Uterus (tissue), 3 donors: ENCODE measurements at regions not wholly inside any gene's neighbourhood (a gene's known extent, or its start where the extent isn't known, plus 50 kb on each side); places are given as distances from the start of the nearest gene placed in this dataset.
A peak's percentile ranks its signal among the peaks of the same experiment; 100 is the strongest.

Source experiments
- DNase-seq, 2 donors: peaks; one replicate each; pipeline ENCODE4 v3.0.0-alpha.2; 2019 to 2020
- H3K27ac ChIP-seq, 2 donors: fragments of 200-600 bp; sonication (generic); 1 replicate in 1 of 2; 2 replicates in 1 of 2; pipeline ENCODE4 v1.5.1; 2016 to 2018
- H3K27me3 ChIP-seq, 2 donors: fragments of 200-600 bp; sonication (generic); one replicate each; pipeline ENCODE4 v1.5.1; 2018 to 2019; ENCODE audit warnings: control low read depth in 1 of 2
- H3K36me3 ChIP-seq, 2 donors: fragments of 200-600 bp; sonication (generic); one replicate each; pipeline ENCODE4 v1.5.1; 2019; ENCODE audit warnings: control low read depth in 1 of 2
- H3K4me1 ChIP-seq, 2 donors: fragments of 200-600 bp; sonication (generic); one replicate each; pipeline ENCODE4 v1.5.1; 2018 to 2019; ENCODE audit warnings: control low read depth in 1 of 2
- H3K4me3 ChIP-seq, 2 donors: fragments of 200-600 bp; sonication (generic); 1 replicate in 1 of 2; 2 replicates in 1 of 2; pipeline ENCODE4 v1.5.1; 2018 to 2019; ENCODE audit warnings: mild to moderate bottlenecking in 1 of 2
- H3K9me3 ChIP-seq, 2 donors: fragments of 200-600 bp; sonication (generic); one replicate each; pipeline ENCODE4 v1.5.1; 2019; ENCODE audit warnings: control low read depth in 1 of 2
- POLR2A ChIP-seq, 2 donors: fragments of 450-650 bp; IDR thresholded peaks; one replicate each; pipeline ENCODE4 v1.6.1; 2016; ENCODE audit warnings: antibody characterized with exemption in 2 of 2, mild to moderate bottlenecking in 1 of 2, moderate library complexity in 1 of 2
- intact Hi-C: fragments of 100-400 bp; cut with DNase I; formaldehyde crosslinking; loops from one replicate; pipeline ENCODE4 v1.15.1; 2023; ENCODE audit warnings: low total_unique reads
- TF ChIP-seq, protein P1 (sequence below), 4 experiments: fragments of 200-600 bp in 2 of 4; fragments of 450-650 bp in 2 of 4; sonication (generic) in 2 of 4; IDR thresholded peaks; one replicate each; pipeline ENCODE4 v1.5.1; 2016 to 2019; ENCODE audit warnings: antibody characterized with exemption in 4 of 4, mild to moderate bottlenecking in 2 of 4, moderate library complexity in 1 of 4
- donor health status: DM: yes; HTN: yes; CAD: no.

DNA sequence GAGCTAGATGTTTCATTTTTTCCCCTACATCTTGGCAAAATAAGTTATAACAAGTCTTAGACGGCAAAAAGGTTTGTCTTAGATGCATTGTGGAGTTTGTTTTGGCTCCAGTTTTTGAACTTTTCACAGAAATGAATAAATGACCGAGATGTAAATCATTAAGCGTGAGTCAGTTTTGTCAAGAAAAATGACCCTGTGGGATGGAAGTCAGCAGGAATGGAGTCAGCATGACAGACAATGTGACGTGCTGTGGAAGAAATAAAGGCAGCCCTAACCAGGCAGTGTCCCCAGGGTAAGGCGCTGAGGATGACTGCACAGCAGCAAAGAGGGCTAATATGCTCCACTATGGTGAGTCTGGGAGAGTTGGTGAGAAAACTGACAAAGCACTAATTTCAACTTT is 163.2 kb downstream of the NOC3L start:
- Histone ChIP-seq H3K9me3 (no peaks in the 10 kb centered on the region), H3K36me3 (no peaks in the 10 kb centered on the region), H3K4me3 (no peak overlapping the region), H3K27ac (no peak overlapping the region), H3K4me1 (no peaks in the 10 kb centered on the region), H3K27me3 (no peaks in the 10 kb centered on the region)
- TF ChIP-seq, protein P1, sequence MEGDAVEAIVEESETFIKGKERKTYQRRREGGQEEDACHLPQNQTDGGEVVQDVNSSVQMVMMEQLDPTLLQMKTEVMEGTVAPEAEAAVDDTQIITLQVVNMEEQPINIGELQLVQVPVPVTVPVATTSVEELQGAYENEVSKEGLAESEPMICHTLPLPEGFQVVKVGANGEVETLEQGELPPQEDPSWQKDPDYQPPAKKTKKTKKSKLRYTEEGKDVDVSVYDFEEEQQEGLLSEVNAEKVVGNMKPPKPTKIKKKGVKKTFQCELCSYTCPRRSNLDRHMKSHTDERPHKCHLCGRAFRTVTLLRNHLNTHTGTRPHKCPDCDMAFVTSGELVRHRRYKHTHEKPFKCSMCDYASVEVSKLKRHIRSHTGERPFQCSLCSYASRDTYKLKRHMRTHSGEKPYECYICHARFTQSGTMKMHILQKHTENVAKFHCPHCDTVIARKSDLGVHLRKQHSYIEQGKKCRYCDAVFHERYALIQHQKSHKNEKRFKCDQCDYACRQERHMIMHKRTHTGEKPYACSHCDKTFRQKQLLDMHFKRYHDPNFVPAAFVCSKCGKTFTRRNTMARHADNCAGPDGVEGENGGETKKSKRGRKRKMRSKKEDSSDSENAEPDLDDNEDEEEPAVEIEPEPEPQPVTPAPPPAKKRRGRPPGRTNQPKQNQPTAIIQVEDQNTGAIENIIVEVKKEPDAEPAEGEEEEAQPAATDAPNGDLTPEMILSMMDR (IDR thresholded peaks at IDR 0.05): no peak
- no peak for TF ChIP-seq POLR2A (IDR thresholded peaks at IDR 0.05)
- intact Hi-C loops: no loop called here
- DNase-seq: no peak

DNA sequence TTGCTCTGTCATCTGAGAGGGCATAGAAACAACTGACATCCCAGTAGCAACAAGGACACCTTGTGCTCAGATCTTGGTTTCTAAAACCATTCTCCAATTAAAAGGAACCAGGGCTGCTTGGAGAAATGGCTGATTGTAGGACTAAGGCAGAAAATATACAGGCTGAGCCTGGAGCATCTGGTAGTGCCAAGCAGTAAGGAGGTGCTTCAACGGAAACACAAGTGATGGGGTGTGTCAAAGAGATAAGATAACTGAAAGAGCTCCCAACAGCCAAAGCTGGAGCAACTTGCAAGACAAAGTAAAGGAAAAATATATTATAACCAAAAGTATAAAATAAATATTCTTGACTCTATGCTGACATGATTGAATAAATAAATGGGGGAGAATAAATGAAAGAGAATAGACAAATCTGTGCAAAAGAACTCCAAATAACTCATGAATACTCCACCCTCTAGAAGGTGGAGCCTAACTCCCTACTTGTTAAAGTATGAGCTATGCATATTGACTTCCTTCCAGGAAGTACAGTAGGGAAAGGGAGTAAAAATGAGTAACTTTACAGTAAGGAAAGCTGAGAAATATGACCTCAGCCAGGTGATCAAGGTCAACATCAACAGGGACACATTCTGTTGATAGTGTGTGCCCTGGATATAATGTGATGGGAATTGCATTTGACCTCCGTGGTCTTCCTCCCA is 162.4 kb downstream of the NOC3L start:
- intact Hi-C loops: no loop called here
- TF ChIP-seq, protein P1 (IDR thresholded peaks at IDR 0.05): no peak
- no peak for TF ChIP-seq POLR2A (IDR thresholded peaks at IDR 0.05)
- Histone ChIP-seq H3K27ac (no peak overlapping the region), H3K4me1 (no peaks in the 10 kb centered on the region), H3K4me3 (no peak overlapping the region), H3K9me3 (no peaks in the 10 kb centered on the region), H3K36me3 (no peaks in the 10 kb centered on the region), H3K27me3 (no peaks in the 10 kb centered on the region)
- no peak for DNase-seq

DNA sequence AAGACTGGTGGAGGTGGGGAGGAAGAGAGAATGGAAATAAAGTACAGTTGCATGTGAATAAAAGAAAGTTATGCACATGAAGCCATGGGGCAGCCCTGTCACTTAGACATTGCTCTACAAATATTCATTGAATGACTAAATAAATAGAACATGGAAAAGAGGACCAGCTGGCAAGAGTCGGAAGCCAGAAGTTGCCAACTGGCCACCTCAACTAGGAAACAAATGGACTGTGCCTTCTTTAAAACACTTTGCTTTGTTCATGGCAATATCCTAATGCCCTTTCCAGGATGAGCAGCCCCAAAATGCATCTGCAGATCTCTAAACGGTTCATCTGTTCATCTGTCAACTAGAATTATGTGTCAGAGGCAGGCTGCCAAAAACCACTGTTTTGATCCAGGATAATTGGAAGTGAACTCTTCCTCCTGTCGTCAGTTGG is 157.3 kb downstream of the NOC3L start:
- H3K4me3 ChIP-seq: no peak overlapping the region
- intact Hi-C loops: no loop called here
- no peaks in the 10 kb centered on the region for H3K27me3 ChIP-seq
- DNase-seq: peak in 1 of 2 donors; percentile 65
- H3K36me3 ChIP-seq: no peaks in the 10 kb centered on the region
- H3K4me1 ChIP-seq: no peaks in the 10 kb centered on the region
- H3K27ac ChIP-seq: no peak overlapping the region
- TF ChIP-seq, protein P1 (IDR thresholded peaks at IDR 0.05): no peak
- no peaks in the 10 kb centered on the region for H3K9me3 ChIP-seq

DNA sequence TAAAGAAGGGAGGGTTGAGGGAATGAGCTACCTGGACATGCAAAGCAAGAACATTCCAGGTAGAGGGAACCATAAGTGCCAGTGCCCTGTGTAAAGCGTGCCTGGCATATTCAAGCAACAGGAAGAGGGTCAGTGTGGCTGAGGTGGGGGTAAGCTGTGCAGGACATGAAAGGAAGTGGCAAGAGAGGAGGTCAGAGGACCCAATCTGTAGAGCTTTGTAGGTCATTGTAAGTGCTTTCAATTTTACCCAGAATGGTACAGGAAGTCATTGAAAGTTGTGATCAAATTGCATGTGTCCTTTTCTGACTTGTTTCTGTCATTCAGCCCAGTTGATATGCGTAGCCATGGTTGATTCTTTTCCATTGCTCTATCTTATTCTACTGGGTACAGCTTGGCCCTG is 156.6 kb downstream of the NOC3L start:
- no peaks in the 10 kb centered on the region for H3K36me3 ChIP-seq
- TF ChIP-seq, protein P1 (IDR thresholded peaks at IDR 0.05): no peak
- no peak for TF ChIP-seq POLR2A (IDR thresholded peaks at IDR 0.05)

DNA sequence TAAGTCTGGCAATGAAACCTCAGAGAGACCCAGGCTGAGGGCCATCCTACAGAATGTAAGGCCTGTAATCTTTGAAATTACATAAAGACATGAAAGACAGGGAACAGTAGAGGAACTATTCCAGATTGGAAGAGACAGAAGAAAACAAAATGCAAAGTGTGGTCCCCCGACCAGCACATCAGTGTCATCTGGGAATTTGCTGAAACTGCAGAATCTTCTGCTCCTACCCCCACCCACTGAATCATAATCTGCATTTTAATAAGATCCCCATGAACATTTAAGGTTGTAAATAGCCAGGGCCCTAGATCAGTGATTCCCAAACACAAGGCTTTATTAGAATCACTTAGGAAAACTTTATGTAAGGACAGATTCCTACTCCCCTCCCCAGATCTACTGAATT is 154.4 kb downstream of the NOC3L start:
- TF ChIP-seq, protein P1 (IDR thresholded peaks at IDR 0.05): no peak
- no peak for TF ChIP-seq POLR2A (IDR thresholded peaks at IDR 0.05)
- Histone ChIP-seq H3K4me3 (no peak overlapping the region), H3K9me3 (no peaks in the 10 kb centered on the region), H3K36me3 (no peaks in the 10 kb centered on the region), H3K27ac (peak overlapping the region; percentile 17 to 39), H3K4me1 (no peaks in the 10 kb centered on the region), H3K27me3 (no peaks in the 10 kb centered on the region)
- intact Hi-C loops: no loop called here
- DNase-seq: no peak

More for the DNA sequence above, 156.6 kb downstream of the NOC3L start:
- Histone ChIP-seq H3K4me1 (no peaks in the 10 kb centered on the region), H3K27ac (peak overlapping the region in 1 of 2 donors; percentile 11), H3K27me3 (no peaks in the 10 kb centered on the region), H3K9me3 (no peaks in the 10 kb centered on the region), H3K4me3 (no peak overlapping the region)
- DNase-seq: no peak
- intact Hi-C loops: no loop called here
